T-helper 17 cell (primary cell): ENCODE measurements at regions not wholly inside any gene's neighbourhood (a gene's known extent, or its start where the extent isn't known, plus 50 kb on each side); places are given as distances from the start of the nearest gene placed in this dataset.

Experiments
- ATAC-seq: fragments of 150-1000 bp; cut with Tn5 transposase; 2 replicates; pipeline ENCODE4 v1.10.0; 2021; ENCODE audit warnings: mild to moderate bottlenecking, moderate library complexity
- DNase-seq, 3 donors: peaks; one replicate each; pipeline versions ENCODE4 v3.0.0 to v3.0.0-alpha.2; 2020 to 2021
- H3K9me3 ChIP-seq: one replicate; pipeline ENCODE4 v1.7.0; 2013; ENCODE audit warnings: low read length, mild to moderate bottlenecking; ENCODE audit not compliant: control insufficient read depth, poor library complexity, severe bottlenecking
- H3K27ac Mint-ChIP-seq: one replicate; pipeline ENCODE4 v1.8.0; 2022; ENCODE audit warnings: mild to moderate bottlenecking, moderate library complexity, mixed read lengths
- H3K27me3 Mint-ChIP-seq: one replicate; pipeline ENCODE4 v1.8.0; 2022; ENCODE audit warnings: mixed read lengths
- H3K36me3 Mint-ChIP-seq: one replicate; pipeline ENCODE4 v1.8.0; 2022; ENCODE audit warnings: low read depth, mixed read lengths
- H3K4me1 Mint-ChIP-seq: one replicate; pipeline ENCODE4 v1.8.0; 2022; ENCODE audit warnings: mild to moderate bottlenecking, mixed read lengths
- H3K4me3 Mint-ChIP-seq: one replicate; pipeline ENCODE4 v1.8.0; 2022; ENCODE audit warnings: mild to moderate bottlenecking, moderate library complexity, mixed read lengths

- no peak overlapping the region for H3K4me3 Mint-ChIP-seq
- H3K27me3 Mint-ChIP-seq, result no peaks in the 10 kb centered on the region
- DNase-seq (no peak), ATAC-seq (no peak)
- no peaks in the 10 kb centered on the region for H3K4me1 Mint-ChIP-seq
- H3K36me3 Mint-ChIP-seq, result no peaks in the 10 kb centered on the region
- H3K27ac Mint-ChIP-seq, result no peak overlapping the region
- no peaks in the 10 kb centered on the region for H3K9me3 ChIP-seq
These were observed 1400.5 kb upstream of the IGFBP7 start for GRCh38 chr4:58510652-58511051.

GRCh38 chr4:58507079-58507478, 1396.9 kb upstream of the IGFBP7 start:
- ATAC-seq (no peak), DNase-seq (no peak)
- no peaks in the 10 kb centered on the region for H3K27me3 Mint-ChIP-seq
- no peaks in the 10 kb centered on the region for H3K9me3 ChIP-seq
- H3K27ac Mint-ChIP-seq, result no peak overlapping the region
- H3K4me1 Mint-ChIP-seq, result no peaks in the 10 kb centered on the region
- no peak overlapping the region for H3K4me3 Mint-ChIP-seq
- no peaks in the 10 kb centered on the region for H3K36me3 Mint-ChIP-seq

- no peak for ATAC-seq
- DNase-seq, result no peak
- H3K27ac Mint-ChIP-seq, result no peak overlapping the region
These were observed 1392.7 kb upstream of the IGFBP7 start for GRCh38 chr4:58502839-58503238.

DNA sequence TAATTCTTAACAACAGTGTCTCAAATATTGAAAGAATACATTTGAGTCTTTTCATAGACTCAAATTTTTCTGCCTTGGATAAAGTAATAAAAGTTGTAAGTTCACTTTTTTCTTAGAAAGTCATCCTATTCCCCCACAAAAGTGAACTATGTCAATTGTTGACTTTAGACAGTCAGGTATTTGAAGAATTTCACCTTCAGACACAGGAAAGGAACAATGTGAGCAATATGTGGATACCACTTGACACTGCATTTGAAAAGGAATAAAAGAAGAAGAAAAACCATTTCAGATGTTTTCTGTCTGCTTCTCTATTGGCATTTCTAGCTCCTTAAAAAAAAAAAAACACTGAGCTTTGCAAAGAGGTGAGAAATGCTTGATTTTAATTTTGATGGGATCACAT, 1389.0 kb upstream of the IGFBP7 start:
- Mint-ChIP-seq H3K27ac (no peak overlapping the region), H3K4me3 (no peak overlapping the region), H3K27me3 (no peaks in the 10 kb centered on the region), H3K36me3 (no peaks in the 10 kb centered on the region), H3K4me1 (no peaks in the 10 kb centered on the region)
- DNase-seq, result no peak
- ATAC-seq, result no peak
- no peaks in the 10 kb centered on the region for H3K9me3 ChIP-seq

More at GRCh38 chr4:58502839-58503238, 1392.7 kb upstream of the IGFBP7 start:
- no peaks in the 10 kb centered on the region for H3K36me3 Mint-ChIP-seq
- H3K4me1 Mint-ChIP-seq, result no peaks in the 10 kb centered on the region
- H3K9me3 ChIP-seq, result no peaks in the 10 kb centered on the region
- no peak overlapping the region for H3K4me3 Mint-ChIP-seq
- no peaks in the 10 kb centered on the region for H3K27me3 Mint-ChIP-seq

GRCh38 chr4:58491620-58492019, 1381.4 kb upstream of the IGFBP7 start:
- Mint-ChIP-seq H3K4me3 (no peak overlapping the region), H3K27ac (no peak overlapping the region), H3K4me1 (no peaks in the 10 kb centered on the region), H3K36me3 (no peaks in the 10 kb centered on the region), H3K27me3 (no peaks in the 10 kb centered on the region)
- H3K9me3 ChIP-seq, result no peaks in the 10 kb centered on the region
- DNase-seq, result no peak
- no peak for ATAC-seq

DNA sequence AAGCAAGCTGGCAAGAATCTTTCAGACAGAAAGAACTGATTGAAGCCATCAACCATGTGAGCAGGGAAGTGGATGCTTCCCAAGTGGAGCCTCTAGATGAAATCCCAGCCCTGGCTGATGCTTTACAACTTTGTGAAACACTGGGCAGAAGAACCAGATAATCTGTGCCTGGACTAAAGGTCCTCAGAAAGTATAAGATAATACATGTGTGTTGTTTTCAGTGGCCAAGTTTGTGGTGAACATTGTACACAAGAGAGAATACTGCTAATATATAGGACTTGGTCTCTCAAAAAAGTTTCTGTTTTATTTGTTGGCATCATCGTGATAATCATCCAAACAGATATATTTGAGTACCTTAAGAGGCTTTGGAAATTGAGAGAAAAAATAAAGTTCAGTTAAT, 1367.8 kb upstream of the IGFBP7 start:
- H3K4me1 Mint-ChIP-seq, result no peaks in the 10 kb centered on the region
- H3K27ac Mint-ChIP-seq, result no peak overlapping the region
- H3K27me3 Mint-ChIP-seq, result no peaks in the 10 kb centered on the region
- no peak for ATAC-seq
- no peaks in the 10 kb centered on the region for H3K36me3 Mint-ChIP-seq
- no peaks in the 10 kb centered on the region for H3K9me3 ChIP-seq
- DNase-seq, result no peak
- H3K4me3 Mint-ChIP-seq, result no peak overlapping the region

- no peak for ATAC-seq
- Mint-ChIP-seq H3K27ac (no peak overlapping the region), H3K27me3 (no peaks in the 10 kb centered on the region), H3K4me3 (no peak overlapping the region), H3K36me3 (no peaks in the 10 kb centered on the region), H3K4me1 (no peaks in the 10 kb centered on the region)
- DNase-seq, result no peak
- H3K9me3 ChIP-seq, result no peaks in the 10 kb centered on the region
These were observed 1367.3 kb upstream of the IGFBP7 start for GRCh38 chr4:58477513-58477912.

DNA sequence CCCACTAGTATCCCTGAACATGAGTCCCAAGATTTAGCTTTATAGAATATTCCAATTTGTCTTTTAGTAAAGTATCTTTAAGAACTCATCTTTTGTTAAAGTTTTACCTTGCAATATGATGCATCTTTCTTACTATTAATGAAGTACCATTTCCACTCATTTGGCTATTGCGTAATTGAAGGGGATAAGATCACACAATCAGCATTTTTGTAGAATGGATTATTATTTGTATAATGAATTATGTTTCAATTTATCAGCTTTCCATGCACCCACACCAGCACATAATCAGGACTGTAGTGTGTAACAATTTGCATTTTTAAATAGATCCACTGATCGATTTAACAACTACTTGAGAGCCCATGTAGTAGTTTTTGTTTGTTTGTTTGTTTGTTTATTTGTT, 1364.9 kb upstream of the IGFBP7 start:
- H3K36me3 Mint-ChIP-seq, result no peaks in the 10 kb centered on the region
- DNase-seq, result no peak
- ATAC-seq, result no peak
- no peaks in the 10 kb centered on the region for H3K9me3 ChIP-seq
- no peak overlapping the region for H3K27ac Mint-ChIP-seq
- no peaks in the 10 kb centered on the region for H3K4me1 Mint-ChIP-seq
- no peak overlapping the region for H3K4me3 Mint-ChIP-seq
- no peaks in the 10 kb centered on the region for H3K27me3 Mint-ChIP-seq

GRCh38 chr4:58465031-58465430, 1354.8 kb upstream of the IGFBP7 start:
- no peak for ATAC-seq
- Mint-ChIP-seq H3K27me3 (no peaks in the 10 kb centered on the region), H3K4me3 (no peak overlapping the region), H3K4me1 (no peaks in the 10 kb centered on the region), H3K36me3 (no peaks in the 10 kb centered on the region), H3K27ac (no peak overlapping the region)
- no peak for DNase-seq
- H3K9me3 ChIP-seq, result no peaks in the 10 kb centered on the region

- no peaks in the 10 kb centered on the region for H3K4me1 Mint-ChIP-seq
- ATAC-seq (no peak), DNase-seq (no peak)
These were observed 1346.7 kb upstream of the IGFBP7 start for GRCh38 chr4:58456727-58457384.

DNA sequence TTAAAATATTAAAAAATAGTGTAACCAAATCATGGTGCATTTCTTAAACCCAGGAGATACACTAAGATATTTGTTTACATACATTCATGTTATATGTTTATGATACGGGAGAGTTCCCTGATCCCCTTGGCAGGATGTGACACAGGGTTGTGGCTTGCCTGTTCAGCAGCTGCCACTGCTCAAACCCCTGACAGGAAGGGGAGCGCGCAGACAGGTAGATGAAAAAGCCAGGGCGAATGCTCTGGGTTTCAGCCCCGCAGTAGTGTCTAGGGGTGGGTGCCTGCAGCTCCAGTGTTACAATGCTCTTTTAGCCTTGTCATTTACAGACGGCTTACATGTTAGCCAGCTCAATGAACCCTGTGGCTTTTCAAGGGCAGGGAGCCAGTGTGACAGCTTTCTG, 1343.8 kb upstream of the IGFBP7 start:
- DNase-seq (no peak), ATAC-seq (no peak)
- no peak overlapping the region for H3K27ac Mint-ChIP-seq
- no peaks in the 10 kb centered on the region for H3K4me1 Mint-ChIP-seq
- H3K36me3 Mint-ChIP-seq, result no peaks in the 10 kb centered on the region
- no peaks in the 10 kb centered on the region for H3K27me3 Mint-ChIP-seq
- no peaks in the 10 kb centered on the region for H3K9me3 ChIP-seq
- no peak overlapping the region for H3K4me3 Mint-ChIP-seq

More at GRCh38 chr4:58456727-58457384, 1346.7 kb upstream of the IGFBP7 start:
- H3K27ac Mint-ChIP-seq, result no peak overlapping the region
- no peaks in the 10 kb centered on the region for H3K27me3 Mint-ChIP-seq
- H3K9me3 ChIP-seq, result no peaks in the 10 kb centered on the region
- no peak overlapping the region for H3K4me3 Mint-ChIP-seq
- H3K36me3 Mint-ChIP-seq, result no peaks in the 10 kb centered on the region

GRCh38 chr4:58451707-58452106, 1341.5 kb upstream of the IGFBP7 start:
- no peak for ATAC-seq

GRCh38 chr4:58435871-58436270, 1325.7 kb upstream of the IGFBP7 start:
- DNase-seq (no peak), ATAC-seq (no peak)
- no peaks in the 10 kb centered on the region for H3K27me3 Mint-ChIP-seq
- H3K36me3 Mint-ChIP-seq, result no peaks in the 10 kb centered on the region
- no peak overlapping the region for H3K4me3 Mint-ChIP-seq
- H3K9me3 ChIP-seq, result no peaks in the 10 kb centered on the region
- H3K27ac Mint-ChIP-seq, result no peak overlapping the region
- no peaks in the 10 kb centered on the region for H3K4me1 Mint-ChIP-seq

More at GRCh38 chr4:58451707-58452106, 1341.5 kb upstream of the IGFBP7 start:
- H3K9me3 ChIP-seq, result no peaks in the 10 kb centered on the region
- no peaks in the 10 kb centered on the region for H3K27me3 Mint-ChIP-seq
- H3K4me3 Mint-ChIP-seq, result no peak overlapping the region
- H3K36me3 Mint-ChIP-seq, result no peaks in the 10 kb centered on the region
- H3K27ac Mint-ChIP-seq, result no peak overlapping the region
- no peak for DNase-seq
- H3K4me1 Mint-ChIP-seq, result no peaks in the 10 kb centered on the region

- no peak for DNase-seq
- no peaks in the 10 kb centered on the region for H3K9me3 ChIP-seq
- H3K27ac Mint-ChIP-seq, result no peak overlapping the region
- no peak overlapping the region for H3K4me3 Mint-ChIP-seq
- H3K27me3 Mint-ChIP-seq, result no peaks in the 10 kb centered on the region
- ATAC-seq, result no peak
- no peaks in the 10 kb centered on the region for H3K36me3 Mint-ChIP-seq
- H3K4me1 Mint-ChIP-seq, result no peaks in the 10 kb centered on the region
These were observed 1303.7 kb upstream of the IGFBP7 start for GRCh38 chr4:58413849-58414248.
